HEK293T (cell line): ENCODE measurements at regions not wholly inside any gene's neighbourhood (a gene's known extent, or its start where the extent isn't known, plus 50 kb on each side); places are given as distances from the start of the nearest gene placed in this dataset.

Experiments used
- CTCF ChIA-PET: fragments of 350-600 bp; formaldehyde crosslinking; extraction: SDS; loops from one replicate; lab custom pipeline; 2021; ENCODE audit warnings: antibody characterized with exemption, inconsistent platforms; lab: Yijun Ruan, JAX
- POLR2A ChIA-PET: fragments of 350-600 bp; formaldehyde crosslinking; extraction: SDS; loops from one replicate; lab custom pipeline; 2020; ENCODE audit warnings: antibody characterized with exemption, inconsistent platforms; lab: Yijun Ruan, JAX
- DNase-seq: peaks from one replicate; pipeline ENCODE4 v3.0.0; 2012; ENCODE audit warnings: mixed read lengths; ENCODE audit errors: extremely low spot score
- ARNT ChIP-seq: fragments of 450-650 bp; IDR thresholded peaks from 2 replicates; pipeline ENCODE4 v1.6.1; 2017; ENCODE audit warnings: mild to moderate bottlenecking
- BHLHE40 ChIP-seq: fragments of 450-650 bp; IDR thresholded peaks from 2 replicates; pipeline ENCODE4 v1.6.1; 2016; ENCODE audit warnings: mild to moderate bottlenecking, moderate library complexity, borderline replicate concordance
- CTBP1 ChIP-seq: fragments of 450-650 bp; IDR thresholded peaks from 2 replicates; pipeline ENCODE4 v1.6.1; 2016; ENCODE audit warnings: borderline replicate concordance
- ELF4 ChIP-seq: fragments of 450-650 bp; IDR thresholded peaks from 2 replicates; pipeline ENCODE4 v1.6.1; 2017; ENCODE audit warnings: antibody characterized with exemption
- FOXA1 ChIP-seq: fragments of 450-650 bp; IDR thresholded peaks from 2 replicates; pipeline ENCODE4 v1.6.1; 2016; ENCODE audit warnings: mild to moderate bottlenecking
- FOXK2 ChIP-seq: fragments of 450-650 bp; IDR thresholded peaks from 2 replicates; pipeline ENCODE4 v1.6.1; 2016; ENCODE audit warnings: mild to moderate bottlenecking
- FOXM1 ChIP-seq: fragments of 450-650 bp; IDR thresholded peaks from 2 replicates; pipeline ENCODE4 v1.6.1; 2017; ENCODE audit warnings: mild to moderate bottlenecking, borderline replicate concordance
- HDGF ChIP-seq: fragments of 450-650 bp; IDR thresholded peaks from 2 replicates; pipeline ENCODE4 v1.6.1; 2017; ENCODE audit warnings: antibody characterized with exemption, borderline replicate concordance
- L3MBTL2 ChIP-seq: fragments of 450-650 bp; conservative IDR thresholded peaks from 2 replicates; pipeline ENCODE4 v1.6.1; 2016; ENCODE audit warnings: mild to moderate bottlenecking
- LEF1 ChIP-seq: fragments of 450-650 bp; IDR thresholded peaks from 2 replicates; pipeline ENCODE4 v1.6.1; 2017; ENCODE audit warnings: mild to moderate bottlenecking, borderline replicate concordance
- NFRKB ChIP-seq: fragments of 450-650 bp; IDR thresholded peaks from 2 replicates; pipeline ENCODE4 v1.6.1; 2016; ENCODE audit warnings: mild to moderate bottlenecking, moderate library complexity
- SP1 ChIP-seq: fragments of 450-650 bp; IDR thresholded peaks from 2 replicates; pipeline ENCODE4 v1.6.1; 2017
- SUZ12 ChIP-seq: fragments of 450-650 bp; IDR thresholded peaks from 2 replicates; pipeline ENCODE4 v1.6.1; 2016; ENCODE audit warnings: mild to moderate bottlenecking
- TARDBP ChIP-seq: fragments of 450-650 bp; IDR thresholded peaks from 2 replicates; pipeline ENCODE4 v1.6.1; 2016
- ZNF384 ChIP-seq: fragments of 450-650 bp; IDR thresholded peaks from 2 replicates; pipeline ENCODE4 v1.6.1; 2016
- TF ChIP-seq, protein P1 (sequence below): fragments of 450-650 bp; IDR thresholded peaks from 2 replicates; pipeline ENCODE4 v1.6.1; 2016

DNA sequence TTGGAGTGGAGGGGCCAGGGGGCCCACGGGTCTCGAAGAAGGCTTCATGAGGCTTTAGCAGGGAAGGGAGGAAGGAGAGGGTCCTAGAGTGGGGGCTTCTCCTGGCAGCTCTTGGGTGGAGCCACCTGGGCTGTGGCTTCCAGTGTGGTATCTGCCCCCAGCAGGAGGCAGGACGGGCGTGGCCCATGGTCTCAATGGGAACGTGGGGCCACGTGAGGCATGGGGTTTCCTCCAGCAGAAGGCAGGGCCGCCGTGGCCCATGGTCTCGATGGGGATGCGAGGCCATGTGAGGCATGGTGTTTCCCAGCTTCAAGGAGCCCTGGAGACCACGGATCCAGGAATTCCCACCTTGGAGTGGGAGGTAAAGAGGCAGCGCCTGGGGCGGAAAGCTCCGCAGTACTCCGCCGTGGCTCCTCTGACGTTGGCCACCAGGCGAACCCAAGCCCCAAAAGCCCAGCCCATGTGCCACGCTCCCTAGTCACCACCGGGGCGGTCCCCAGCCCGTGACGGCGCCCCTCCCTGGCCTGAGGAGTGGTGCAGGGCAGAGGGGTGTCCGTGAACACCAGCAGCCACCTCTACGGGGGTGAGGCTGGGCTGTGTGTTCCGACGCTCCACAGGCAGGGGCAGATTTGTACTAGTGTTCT lies 62.0 kb upstream of the GATA5 start:
- DNase-seq = no peak
- CTCF ChIA-PET = interaction anchor here (1.0 kb wide), 1 partner anchor 38 kb away, joined by 3 read pairs; no protein-coding TSS in a partner anchor
- TF ChIP-seq ELF4 (no peak), ARNT (no peak), BHLHE40 (no peak), CTBP1 (no peak), TARDBP (no peak), LEF1 (no peak), SP1 (no peak), FOXA1 (no peak), FOXK2 (no peak), FOXM1 (no peak), HDGF (no peak), L3MBTL2 (no peak), ZNF384 (no peak), SUZ12 (no peak)
- TF ChIP-seq, protein P1, sequence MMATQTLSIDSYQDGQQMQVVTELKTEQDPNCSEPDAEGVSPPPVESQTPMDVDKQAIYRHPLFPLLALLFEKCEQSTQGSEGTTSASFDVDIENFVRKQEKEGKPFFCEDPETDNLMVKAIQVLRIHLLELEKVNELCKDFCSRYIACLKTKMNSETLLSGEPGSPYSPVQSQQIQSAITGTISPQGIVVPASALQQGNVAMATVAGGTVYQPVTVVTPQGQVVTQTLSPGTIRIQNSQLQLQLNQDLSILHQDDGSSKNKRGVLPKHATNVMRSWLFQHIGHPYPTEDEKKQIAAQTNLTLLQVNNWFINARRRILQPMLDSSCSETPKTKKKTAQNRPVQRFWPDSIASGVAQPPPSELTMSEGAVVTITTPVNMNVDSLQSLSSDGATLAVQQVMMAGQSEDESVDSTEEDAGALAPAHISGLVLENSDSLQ = no peak
- POLR2A ChIA-PET = no interaction called here

GRCh38 chr20:62539198-62540045 lies 63.6 kb upstream of the GATA5 start:
- CTCF ChIA-PET = interaction anchor here (0.8 kb wide), 1 partner anchor 14 kb away, joined by 3 read pairs; no protein-coding TSS in a partner anchor
- TF ChIP-seq TARDBP = no peak
- TF ChIP-seq ELF4 = no peak
- TF ChIP-seq FOXM1 = no peak
- TF ChIP-seq L3MBTL2 = no peak
- DNase-seq = no peak
- POLR2A ChIA-PET = no interaction called here

DNA sequence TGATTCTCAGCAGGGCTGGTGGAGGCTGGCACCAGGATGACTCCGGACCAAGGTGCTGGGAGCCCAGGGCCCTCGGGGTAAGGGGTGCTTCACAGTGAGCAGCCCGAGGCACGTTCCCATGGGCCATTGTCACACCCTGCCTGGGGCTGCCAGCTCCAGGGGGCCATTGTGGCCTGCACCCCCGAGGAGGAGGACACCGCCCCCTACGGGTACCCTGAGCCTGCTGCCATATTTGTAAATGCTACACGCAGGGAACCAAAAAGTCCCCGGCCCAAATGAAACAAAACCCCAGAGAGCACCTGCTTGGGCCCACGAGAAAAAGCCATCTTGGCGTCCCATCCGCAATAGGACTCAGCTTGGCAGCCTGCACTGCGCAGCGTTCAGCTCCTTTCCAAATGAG lies 64.7 kb upstream of the GATA5 start:
- POLR2A ChIA-PET = no interaction called here
- TF ChIP-seq SUZ12 (no peak), L3MBTL2 (no peak), FOXA1 (no peak), SP1 (no peak), FOXK2 (no peak), CTBP1 (no peak), ZNF384 (no peak), BHLHE40 (no peak), ELF4 (no peak), HDGF (no peak), ARNT (no peak), FOXM1 (no peak)
- TF ChIP-seq, protein P1 = no peak
- no peak for DNase-seq
- CTCF ChIA-PET = interaction anchor here (0.8 to 1.2 kb wide), 2 partner anchors 15 to 19 kb away, joined by 3 to 5 read pairs; no protein-coding TSS in a partner anchor

GRCh38 chr20:62542862-62543261 lies 67.1 kb upstream of the GATA5 start:
- ChIA-PET CTCF (no interaction called here), POLR2A (no interaction called here)
- no peak for DNase-seq
- TF ChIP-seq NFRKB (no peak), FOXM1 (no peak), LEF1 (no peak), CTBP1 (no peak)
- TF ChIP-seq, protein P1 = no peak

- CTCF ChIA-PET = no interaction called here
- POLR2A ChIA-PET = no interaction called here
- DNase-seq = no peak
- TF ChIP-seq FOXA1 (no peak), HDGF (no peak), BHLHE40 (no peak), ELF4 (no peak), CTBP1 (no peak), FOXK2 (no peak), NFRKB (no peak), ZNF384 (no peak), L3MBTL2 (no peak), SP1 (no peak), SUZ12 (no peak), TARDBP (no peak), FOXM1 (no peak)
- TF ChIP-seq, protein P1 = no peak
These were observed 67.9 kb upstream of the GATA5 start for GRCh38 chr20:62543470-62544302.
